ENCODE measurements at regions not wholly inside any gene's neighbourhood (a gene's known extent, or its start where the extent isn't known, plus 50 kb on each side); places are given as distances from the start of the nearest gene placed in this dataset.

- no peak for DNase-seq (ENCODE audit: low read depth in 2 of 2)
Measured at GRCh38 chr4:19722404-19722803, 529.3 kb upstream of the SLIT2 start.

DNA sequence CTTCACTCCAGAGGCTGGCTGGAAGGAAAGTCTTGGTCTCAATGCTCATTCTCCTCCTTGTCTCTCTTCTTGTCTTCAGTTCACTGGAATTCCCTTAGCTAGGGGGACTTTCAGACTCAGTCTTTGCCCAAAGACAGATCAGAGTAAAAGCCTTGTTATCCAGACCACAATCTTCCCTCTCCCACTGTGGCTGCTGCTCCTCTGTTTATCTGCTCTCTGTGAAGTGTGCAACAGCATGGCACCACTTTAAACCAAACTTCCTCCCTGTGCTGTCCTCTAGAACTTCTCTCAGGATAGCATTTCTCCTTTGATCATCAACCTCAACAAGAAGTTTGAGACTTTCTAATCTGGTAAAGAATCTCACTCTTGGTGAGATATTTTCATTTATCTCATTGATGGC is 530.1 kb upstream of the SLIT2 start:
- DNase-seq (ENCODE audit: low read depth in 2 of 2), result no peak

DNA sequence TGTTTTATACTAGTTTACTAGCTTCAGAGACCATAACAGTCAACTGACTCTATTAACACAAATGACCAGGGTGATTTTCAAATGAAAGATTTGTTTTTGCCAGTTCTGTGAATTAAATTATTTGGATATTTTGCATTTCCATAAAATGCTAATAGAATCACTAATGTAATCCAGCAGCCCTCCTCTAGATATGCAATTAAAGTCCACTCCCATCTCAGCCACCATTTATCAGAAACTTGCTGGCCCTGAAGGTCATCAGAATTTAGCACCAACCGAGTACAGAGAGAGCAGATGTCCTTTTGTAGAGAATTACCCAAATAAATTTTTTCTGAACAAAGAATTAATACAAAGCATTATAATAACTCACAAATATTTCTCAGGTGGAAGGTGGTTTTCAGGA is 531.1 kb upstream of the SLIT2 start:
- no peak for DNase-seq (ENCODE audit: low read depth in 2 of 2)

DNA sequence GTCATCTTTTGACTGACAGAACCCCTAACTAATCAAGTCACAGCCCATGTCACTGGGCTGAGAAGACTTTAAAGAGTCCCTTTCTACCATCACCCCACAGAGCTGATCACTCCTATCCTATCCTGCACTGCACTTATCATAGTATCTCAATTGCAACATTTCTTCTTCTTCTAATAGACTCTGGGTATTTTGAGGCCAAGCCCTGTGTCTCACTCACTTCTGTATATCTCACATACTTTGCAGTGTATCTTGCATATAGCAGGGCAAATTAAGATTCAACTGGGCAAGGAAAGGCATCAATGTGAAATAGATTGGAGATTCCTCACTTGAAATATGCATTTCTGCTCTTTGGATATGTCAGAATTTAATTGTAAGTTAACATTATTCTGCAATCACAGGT is 531.5 kb upstream of the SLIT2 start:
- no peak for DNase-seq (ENCODE audit: low read depth in 2 of 2)

DNA sequence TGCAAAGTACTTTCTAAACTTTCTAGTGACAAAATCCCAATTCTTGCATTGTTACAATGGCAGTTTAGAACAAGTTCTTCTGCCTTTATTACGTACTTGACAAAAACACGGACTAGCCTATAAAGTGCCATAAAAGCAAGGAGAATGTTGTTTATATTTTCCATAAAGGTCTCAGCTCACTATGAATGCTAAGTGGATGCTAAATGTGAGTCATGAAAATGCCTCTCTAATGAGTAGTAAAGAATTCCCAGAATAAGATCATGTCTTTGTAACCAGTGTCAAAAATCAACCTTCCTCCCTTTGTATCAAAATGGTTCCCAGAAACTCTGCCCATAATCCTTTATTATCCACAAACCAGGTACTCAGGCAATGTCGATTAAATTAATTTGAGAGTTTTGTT is 539.8 kb upstream of the SLIT2 start:
- no peak for DNase-seq (ENCODE audit: low read depth in 2 of 2)

DNA sequence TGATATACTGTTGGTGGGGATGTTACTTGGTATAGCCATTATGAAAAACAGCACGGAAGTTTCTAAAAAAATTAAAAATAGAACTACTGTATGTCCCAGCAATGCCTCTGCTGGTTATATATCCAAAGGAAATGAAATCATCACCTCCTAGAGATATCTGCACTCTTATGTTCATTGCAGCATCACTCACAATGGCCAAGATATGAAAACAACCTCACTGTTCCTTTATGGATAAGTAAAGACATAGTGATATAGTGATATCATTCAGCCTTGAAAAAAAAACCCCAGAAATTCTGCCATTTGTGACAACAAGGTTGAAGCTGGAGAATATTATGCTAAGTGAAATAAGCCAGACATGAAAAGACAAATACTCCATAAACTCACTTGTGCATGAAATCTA is 543.8 kb upstream of the SLIT2 start:
- DNase-seq (ENCODE audit: low read depth in 2 of 2), result no peak

DNA sequence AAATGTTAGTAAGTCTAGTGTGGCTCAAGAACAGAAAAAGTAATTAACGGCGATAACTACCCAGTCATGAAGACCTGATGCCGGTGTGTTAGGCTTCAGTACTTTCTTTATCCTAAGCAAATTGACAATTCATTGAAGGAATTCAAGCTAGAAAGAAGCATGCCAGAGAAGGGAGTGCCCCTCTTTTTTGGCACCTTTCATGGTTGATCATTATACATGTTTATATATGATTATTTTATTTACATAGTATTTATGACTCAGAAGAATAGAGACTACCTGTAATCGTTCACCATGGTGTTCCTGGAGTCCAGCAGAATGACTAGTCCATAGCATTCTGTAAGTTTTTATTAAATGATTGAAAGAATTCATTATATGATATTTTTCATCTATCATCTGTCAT is 548.3 kb upstream of the SLIT2 start:
- DNase-seq (ENCODE audit: low read depth in 2 of 2), result no peak

- DNase-seq (ENCODE audit: low read depth in 2 of 2), result no peak
Measured at GRCh38 chr4:19700992-19701391, 550.7 kb upstream of the SLIT2 start.

DNA sequence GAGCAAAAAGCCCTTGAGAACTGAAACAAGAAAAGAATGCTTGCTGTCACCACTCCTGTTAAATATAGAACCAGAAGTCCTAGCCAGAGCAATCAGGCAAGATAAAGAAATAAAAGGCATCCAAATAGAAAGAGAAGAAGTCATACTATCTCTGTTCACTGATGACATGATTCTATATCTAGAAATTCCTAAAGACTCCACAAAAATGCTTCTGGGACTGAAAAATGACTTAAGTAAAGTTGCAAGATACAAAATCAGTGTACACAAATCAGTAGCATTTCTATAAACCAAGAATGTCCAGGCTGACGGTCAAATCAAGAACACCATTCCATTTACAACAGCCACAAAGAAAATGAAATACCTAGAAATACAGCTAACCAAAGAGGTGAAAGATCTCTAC is 552.7 kb upstream of the SLIT2 start:
- no peak for DNase-seq (ENCODE audit: low read depth in 2 of 2)

DNA sequence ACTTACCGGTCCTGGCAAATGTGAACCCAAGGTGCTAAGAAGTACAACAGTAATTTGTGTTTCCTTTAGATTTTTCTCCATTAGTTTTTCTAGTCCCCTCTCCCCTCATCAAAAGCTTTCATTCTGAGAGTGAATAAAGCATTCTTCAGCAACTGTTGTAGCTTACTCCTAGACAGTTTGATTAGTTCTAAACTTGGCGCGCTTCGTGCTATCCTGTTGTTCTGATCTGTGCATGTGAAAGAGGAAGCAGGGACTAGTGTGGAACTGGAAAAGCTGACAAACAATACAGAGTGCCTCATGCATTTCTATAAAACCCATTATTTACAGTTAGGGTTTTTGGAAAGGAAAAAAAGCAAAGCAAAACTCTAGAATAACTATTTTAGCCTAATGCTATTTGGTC is 556.9 kb upstream of the SLIT2 start:
- DNase-seq (ENCODE audit: low read depth in 2 of 2), result no peak

DNA sequence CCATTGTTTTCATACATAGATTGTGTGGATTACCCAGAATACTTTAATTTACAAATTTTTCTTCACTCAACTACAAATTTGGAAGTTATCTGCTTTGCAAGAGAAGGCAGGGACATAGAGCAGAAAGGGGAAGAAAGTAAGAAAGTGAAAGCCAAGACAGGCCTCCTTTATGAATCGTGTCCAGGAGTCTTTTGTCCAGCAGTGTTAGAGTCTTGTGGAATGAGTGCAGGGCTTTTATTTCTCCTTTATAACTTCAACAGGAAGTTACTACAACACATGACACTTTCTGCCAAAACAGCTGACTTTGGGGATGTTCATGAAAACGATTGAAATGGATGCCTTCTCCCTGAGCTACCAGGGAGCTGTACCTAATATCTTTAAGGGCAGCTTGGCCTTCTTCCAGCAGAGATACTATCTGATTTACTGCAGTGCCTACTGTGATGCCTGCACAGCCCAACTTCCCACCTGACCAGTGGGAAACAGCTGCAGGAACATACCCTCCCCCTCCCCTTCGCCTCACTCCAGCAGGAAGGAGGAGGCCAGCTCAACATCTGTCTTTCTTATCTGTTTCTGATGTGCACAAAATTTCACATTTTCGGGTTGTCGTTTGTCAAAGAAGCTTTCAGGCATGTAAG is 557.7 kb upstream of the SLIT2 start:
- no peak for DNase-seq (ENCODE audit: low read depth in 2 of 2)

DNA sequence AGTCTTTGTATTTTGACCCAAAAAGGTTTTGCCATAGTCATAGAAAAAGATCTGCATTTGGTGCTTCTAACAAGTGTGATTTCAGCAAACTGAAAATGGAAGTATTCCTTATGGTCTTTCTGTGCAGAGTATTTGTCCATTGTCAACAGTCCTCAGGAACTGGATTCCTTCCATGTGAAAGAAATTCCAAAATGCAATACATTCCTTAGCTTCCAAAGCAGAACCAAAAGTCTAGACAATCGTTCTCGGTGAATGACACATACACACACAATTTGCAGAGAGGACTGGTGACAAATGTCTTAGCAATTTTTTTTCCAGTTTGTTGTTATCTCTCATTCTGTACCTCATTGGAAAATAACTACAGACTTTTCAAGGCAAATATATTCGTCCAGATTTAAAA is 562.2 kb upstream of the SLIT2 start:
- DNase-seq (ENCODE audit: low read depth in 2 of 2), result no peak

DNA sequence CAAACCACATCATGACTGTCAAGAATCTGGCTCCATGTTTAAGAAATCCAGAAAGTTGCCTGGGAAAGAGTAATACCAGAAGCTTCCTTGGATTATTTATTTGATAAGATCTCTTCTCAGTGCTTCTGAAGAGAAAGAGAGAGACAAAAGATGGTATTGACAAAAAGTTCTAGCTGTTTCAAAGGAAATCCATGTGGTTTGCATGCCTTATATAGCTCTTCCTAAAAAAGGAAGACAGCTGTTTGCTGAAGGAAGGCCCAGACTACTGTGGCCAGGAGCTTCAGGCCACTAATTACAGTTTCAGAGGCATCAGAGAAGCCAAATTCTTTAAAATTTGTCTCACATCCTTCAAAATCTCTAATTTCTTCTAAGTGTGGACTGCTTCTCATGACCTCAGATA is 565.2 kb upstream of the SLIT2 start:
- DNase-seq (ENCODE audit: low read depth in 2 of 2), result no peak

GRCh38 chr4:19684084-19684483 is 567.6 kb upstream of the SLIT2 start:
- DNase-seq (ENCODE audit: low read depth in 2 of 2), result no peak

DNA sequence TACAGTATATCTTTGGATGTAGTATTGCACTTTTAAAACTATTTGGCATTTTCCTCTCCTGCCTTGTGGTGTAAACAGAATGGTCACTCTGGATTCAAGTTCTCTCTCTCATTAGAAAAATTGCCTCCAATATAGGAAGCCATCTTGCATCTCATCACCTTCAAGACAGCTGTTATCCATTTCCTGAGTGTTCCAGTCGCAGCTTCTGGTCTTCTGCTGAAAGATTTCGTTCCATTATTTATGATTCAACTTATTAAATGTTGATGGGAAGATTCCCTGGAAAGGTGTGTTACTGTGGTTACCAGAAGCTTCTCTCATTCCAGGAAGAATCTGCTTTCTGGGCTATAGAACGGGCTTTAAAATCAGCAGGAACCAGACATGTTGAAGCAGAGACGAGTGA is 568.3 kb upstream of the SLIT2 start:
- no peak for DNase-seq (ENCODE audit: low read depth in 2 of 2)

DNA sequence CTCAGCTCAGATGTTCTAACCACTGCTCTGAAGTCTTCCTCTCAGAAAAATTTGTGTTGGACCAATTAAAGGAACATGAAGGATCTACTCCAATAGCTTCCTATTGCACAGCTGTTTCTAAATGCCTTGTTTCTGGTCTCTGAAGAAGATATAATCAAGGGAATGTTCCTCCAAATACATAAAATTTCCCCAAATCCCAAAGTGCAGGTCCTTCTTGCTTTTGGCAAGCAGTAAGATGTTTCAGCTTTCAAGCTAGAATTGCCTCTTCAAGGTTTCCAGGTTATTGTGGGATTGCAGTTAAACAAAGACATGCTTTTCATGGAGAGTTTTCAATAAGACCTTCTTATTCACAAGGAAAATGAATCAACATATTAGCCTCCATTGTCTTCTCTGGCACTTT is 574.5 kb upstream of the SLIT2 start:
- no peak for DNase-seq (ENCODE audit: low read depth in 2 of 2)

GRCh38 chr4:19675172-19675811 is 576.4 kb upstream of the SLIT2 start:
- DNase-seq (ENCODE audit: low read depth in 2 of 2), result no peak

DNA sequence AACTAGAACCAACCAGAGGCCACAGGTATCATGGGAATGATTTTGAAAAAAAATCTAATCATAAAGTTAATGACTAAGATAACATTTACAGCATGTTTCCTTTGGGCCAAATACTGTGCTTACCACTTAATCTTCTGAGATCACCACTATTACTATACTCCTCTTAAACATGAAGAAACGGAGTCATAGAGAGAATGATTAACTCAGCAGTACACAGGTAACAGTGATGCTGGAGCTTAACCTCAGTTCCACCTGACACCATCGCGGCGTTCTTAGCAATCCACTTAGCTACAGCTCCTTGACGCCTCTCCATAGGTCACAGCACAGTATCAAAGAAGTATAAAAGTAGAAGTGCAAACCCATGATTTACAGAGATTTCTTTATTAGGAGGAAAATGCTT is 592.6 kb upstream of the SLIT2 start:
- DNase-seq (ENCODE audit: low read depth in 2 of 2), result no peak

DNA sequence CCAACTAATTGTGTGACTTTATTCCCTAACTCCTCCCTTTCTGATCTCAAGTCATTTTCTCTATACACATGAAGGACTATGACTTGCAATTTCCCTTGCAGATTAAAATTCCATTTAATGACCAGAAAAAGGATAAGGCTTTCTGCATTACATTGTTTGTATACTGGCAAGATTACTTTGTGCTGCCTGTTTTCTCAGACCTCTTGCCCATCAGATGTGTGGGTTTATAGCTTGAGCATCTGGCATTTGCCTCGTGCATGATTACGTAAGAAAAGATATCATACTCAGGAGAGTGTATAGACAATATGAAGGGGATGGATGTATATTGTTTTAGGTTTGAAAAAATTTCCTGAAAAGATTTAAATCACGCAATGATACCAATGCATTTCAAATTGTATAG is 593.8 kb upstream of the SLIT2 start:
- DNase-seq (ENCODE audit: low read depth in 2 of 2), result no peak

GRCh38 chr4:19655666-19656065 is 596.0 kb upstream of the SLIT2 start:
- no peak for DNase-seq (ENCODE audit: low read depth in 2 of 2)

- no peak for DNase-seq (ENCODE audit: low read depth in 2 of 2)
Measured at GRCh38 chr4:19650903-19651864, 600.5 kb upstream of the SLIT2 start.

GRCh38 chr4:19645589-19645988 is 606.1 kb upstream of the SLIT2 start:
- DNase-seq (ENCODE audit: low read depth in 2 of 2), result no peak

GRCh38 chr4:19636451-19636850 is 615.3 kb upstream of the SLIT2 start:
- DNase-seq (ENCODE audit: low read depth in 2 of 2), result no peak

Measured in stimulated activated CD4-positive, alpha-beta T cell treated with anti-CD3 and anti-CD28 coated beads, Interleukin-12 subunit alpha, Interleukin-12 subunit beta, amount 100 ng/mL, for 24 hours (primary cell).